ENCODE measurements at regions not wholly inside any gene's neighbourhood (a gene's known extent, or its start where the extent isn't known, plus 50 kb on each side); places are given as distances from the start of the nearest gene placed in this dataset.

- no peak for DNase-seq
These were observed 236.3 kb downstream of the FOXD2 start for GRCh38 chr1:47674189-47674588.

DNA sequence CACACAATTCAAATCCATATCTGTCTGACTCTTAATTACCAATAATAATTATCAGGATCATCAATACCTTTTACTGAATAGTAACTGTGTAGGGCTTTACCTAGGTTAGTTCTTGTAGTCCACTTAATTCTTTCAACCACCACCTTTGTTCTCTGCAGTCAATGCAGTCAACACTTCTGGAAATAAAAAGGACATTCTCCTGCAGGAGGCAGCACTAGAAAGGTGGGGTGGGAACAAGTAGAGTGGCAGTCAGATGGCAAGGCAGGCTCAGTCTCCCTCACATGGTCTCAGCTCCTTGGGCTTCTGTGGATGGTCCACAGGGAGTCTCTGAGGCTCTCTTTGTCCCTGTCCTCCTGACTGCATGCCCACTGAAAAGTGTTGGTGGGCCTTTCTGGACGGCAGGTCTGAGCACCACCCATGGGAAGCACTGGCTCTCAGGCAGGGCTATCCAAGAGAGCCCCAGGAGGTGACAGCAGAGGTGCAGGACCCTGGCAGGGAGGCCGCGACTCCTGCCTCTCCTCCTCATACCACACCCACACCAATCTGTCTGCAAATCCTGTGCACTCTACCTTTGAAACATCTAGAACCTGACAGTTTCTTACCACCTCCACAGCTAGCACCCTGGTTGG lies 237.3 kb downstream of the FOXD2 start:
- no peak for DNase-seq

DNA sequence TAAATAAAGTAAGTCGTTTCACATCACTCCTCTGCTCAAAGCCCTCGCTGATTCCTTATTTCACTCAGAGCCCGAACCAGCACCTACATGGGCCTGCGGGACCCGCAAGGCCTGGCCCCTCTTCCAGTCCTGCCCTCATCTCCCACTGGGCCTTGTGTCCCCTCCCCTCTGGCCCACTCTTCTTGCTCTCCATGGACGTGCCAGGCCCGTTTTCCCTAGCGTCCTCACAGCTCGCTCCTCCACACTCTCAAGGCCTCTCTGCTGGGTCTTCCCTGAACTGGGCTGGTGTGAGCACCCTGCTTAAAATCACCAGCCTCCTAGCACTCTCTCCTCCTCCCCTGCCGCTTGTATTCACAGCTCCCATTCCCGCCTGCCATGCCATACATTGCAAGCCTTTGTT lies 237.9 kb downstream of the FOXD2 start:
- no peak for DNase-seq

GRCh38 chr1:47676311-47677054 lies 238.6 kb downstream of the FOXD2 start:
- DNase-seq, result no peak

- no peak for DNase-seq
These were observed 239.5 kb downstream of the FOXD2 start for GRCh38 chr1:47677241-47677940.

GRCh38 chr1:47678464-47678980 lies 240.7 kb downstream of the FOXD2 start:
- DNase-seq, result no peak

DNA sequence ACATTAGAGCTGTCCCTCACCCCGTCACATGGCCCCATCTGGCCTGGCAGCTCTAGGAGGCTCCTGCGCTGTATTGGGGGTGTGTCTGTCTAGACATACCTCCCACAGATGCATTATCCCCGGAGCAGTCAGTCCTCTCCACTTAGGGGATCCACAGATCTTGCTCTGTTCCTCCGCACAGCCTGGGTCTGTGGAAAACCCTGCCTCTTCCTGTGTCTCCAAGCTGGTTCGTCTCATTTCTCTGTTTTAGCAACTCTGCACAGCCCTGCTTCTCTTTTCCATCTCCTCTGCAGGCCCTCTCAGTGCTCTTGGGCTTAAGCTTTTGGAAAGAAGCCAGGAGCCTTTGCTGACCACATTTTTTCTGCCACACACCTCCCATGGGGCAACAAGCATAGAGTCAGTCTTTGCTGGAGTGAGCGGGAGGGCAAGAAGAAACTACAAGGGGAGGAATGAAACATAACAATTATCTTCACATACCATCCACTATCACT lies 241.5 kb downstream of the FOXD2 start:
- DNase-seq, result no peak

DNA sequence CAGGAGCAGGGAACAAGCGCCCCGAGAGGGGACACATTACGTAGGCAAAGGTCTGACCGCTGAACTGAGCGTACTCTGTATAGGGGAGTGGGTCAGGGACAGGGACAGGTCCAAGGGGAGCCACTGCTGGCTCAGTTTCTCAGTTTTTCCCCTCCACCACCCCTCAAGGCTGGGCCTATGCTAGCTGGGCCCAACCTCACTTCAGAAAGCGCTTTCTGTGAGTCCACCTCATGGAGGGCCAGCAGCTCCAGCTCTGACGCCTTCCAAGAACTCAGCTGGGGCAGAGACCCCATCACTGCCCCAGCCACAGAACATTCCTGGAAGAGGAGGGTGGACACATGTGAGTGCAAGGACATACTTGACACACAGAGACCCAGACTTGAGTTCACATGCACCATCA lies 242.0 kb downstream of the FOXD2 start:
- DNase-seq, result no peak

- no peak for DNase-seq
These were observed 243.1 kb downstream of the FOXD2 start for GRCh38 chr1:47680815-47681475.

DNA sequence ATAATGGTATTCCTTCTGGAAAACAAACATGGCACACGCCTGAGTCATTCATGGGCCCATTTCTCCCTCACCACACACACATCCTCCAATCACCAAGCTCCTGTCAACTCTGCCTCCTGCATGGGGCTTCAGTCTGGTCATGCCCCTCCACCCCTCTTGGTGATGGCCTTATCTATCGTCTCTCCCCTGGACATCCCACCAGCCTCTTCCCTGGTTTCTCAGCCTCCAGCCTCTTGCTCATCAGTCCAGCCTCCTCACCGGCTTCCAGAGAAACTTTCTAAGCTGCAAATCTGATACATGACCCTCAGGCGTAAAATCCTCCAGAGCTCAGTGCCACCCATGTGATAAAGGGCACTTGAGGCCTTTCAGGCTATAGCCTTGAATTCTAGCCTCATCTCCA lies 243.9 kb downstream of the FOXD2 start:
- no peak for DNase-seq

GRCh38 chr1:47682198-47682597 lies 244.4 kb downstream of the FOXD2 start:
- DNase-seq, result no peak

DNA sequence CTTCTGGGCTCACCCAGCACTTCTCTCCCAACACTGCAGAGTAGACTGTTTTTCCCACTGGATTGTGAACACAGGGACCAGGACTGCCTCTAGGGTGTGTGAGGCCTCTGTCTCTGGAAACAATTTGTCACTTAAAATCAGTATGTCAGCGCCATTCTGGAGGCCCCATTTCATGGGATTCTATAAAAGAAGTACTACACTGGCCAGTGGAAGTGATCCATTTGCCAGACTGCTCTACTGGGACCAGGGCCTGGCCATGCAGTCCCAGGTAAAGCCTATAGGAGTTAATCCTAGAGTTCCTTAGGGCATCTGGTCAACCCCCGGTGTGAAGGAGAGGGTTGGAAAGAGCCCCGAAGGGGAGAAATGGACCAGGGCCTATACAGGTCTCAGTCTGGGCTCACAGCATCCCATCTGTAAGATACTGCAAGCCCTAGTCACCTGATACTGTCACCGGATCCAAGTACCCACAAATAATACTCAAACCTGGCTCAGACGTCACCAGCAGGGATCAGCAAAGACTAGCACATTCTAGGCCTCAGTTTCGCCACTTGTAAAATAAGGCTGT lies 245.0 kb downstream of the FOXD2 start:
- no peak for DNase-seq

- no peak for DNase-seq
These were observed 245.6 kb downstream of the FOXD2 start for GRCh38 chr1:47683401-47683800.

DNA sequence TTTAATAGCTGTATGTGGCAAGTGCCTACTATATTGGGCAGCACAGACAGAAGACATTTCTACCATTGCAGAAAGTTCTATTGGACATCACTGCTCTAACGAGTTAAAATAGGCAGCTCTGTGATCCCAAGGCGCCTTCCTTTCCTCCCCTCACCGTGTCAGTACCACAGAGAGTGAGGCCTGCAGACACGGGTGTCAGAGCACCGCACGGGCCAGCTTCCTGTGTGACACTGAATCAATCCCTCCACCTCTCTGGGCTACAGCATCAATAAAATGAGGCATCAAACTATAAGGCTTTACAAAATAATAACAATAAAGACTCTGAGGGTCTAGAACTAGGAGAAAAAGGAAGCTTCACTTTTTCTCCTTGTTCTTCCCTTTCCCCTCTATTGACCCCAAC lies 246.7 kb downstream of the FOXD2 start:
- DNase-seq, result no peak

GRCh38 chr1:47684964-47685762 lies 247.3 kb downstream of the FOXD2 start:
- DNase-seq, result no peak

GRCh38 chr1:47685763-47686066 lies 247.9 kb downstream of the FOXD2 start:
- no peak for DNase-seq

GRCh38 chr1:47686731-47687630 lies 249.1 kb downstream of the FOXD2 start:
- DNase-seq, result no peak

- no peak for DNase-seq
These were observed 250.0 kb downstream of the FOXD2 start for GRCh38 chr1:47687631-47688460.

- no peak for DNase-seq
These were observed 250.8 kb downstream of the FOXD2 start for GRCh38 chr1:47688461-47689296.

Measured in activated CD4-positive, alpha-beta T cell treated with anti-CD3 and anti-CD28 coated beads for 4 hours (primary cell).